22Rv1 (cell line): ENCODE measurements at regions not wholly inside any gene's neighbourhood (a gene's known extent, or its start where the extent isn't known, plus 50 kb on each side); places are given as distances from the start of the nearest gene placed in this dataset.
"Not testable (repeated sequence)": the region's sequence is repeated elsewhere in the genome, so short reads cannot be mapped to it uniquely, and the experiment has no call there.

Experiments
- H3K27ac ChIP-seq: fragments of 450-650 bp; 2 replicates; pipeline ENCODE4 v1.5.1; 2017
- ZFX ChIP-seq: fragments of 450-650 bp; IDR thresholded peaks from 2 replicates; pipeline ENCODE4 v1.6.1; 2017; ENCODE audit warnings: antibody characterized with exemption, borderline replicate concordance
- TF ChIP-seq, protein P1 (sequence below): fragments of 450-650 bp; IDR thresholded peaks from 2 replicates; pipeline ENCODE4 v1.5.1; 2017; ENCODE audit warnings: mild to moderate bottlenecking

DNA sequence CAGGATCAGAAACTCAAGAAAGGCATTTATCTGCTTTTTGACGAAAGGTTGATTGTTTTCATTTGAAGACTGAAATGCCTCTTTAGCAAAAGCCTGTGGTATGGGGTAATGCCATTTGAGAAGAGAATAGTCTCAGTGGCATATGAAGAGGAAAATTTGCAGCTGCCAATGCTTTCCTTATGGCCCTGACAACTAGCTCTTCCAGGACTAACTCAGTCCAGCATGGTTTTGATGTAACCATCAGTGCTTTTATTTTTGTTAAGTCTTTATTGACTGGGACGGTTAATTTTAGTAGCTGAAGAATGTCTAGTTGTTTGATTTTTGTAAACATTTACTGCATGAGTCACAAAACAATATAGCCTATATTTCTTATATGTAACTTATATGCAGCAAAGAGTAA is 158.4 kb downstream of the LNPK start:
- no peak overlapping the region for H3K27ac ChIP-seq
- no peak for TF ChIP-seq ZFX
- TF ChIP-seq, protein P1, sequence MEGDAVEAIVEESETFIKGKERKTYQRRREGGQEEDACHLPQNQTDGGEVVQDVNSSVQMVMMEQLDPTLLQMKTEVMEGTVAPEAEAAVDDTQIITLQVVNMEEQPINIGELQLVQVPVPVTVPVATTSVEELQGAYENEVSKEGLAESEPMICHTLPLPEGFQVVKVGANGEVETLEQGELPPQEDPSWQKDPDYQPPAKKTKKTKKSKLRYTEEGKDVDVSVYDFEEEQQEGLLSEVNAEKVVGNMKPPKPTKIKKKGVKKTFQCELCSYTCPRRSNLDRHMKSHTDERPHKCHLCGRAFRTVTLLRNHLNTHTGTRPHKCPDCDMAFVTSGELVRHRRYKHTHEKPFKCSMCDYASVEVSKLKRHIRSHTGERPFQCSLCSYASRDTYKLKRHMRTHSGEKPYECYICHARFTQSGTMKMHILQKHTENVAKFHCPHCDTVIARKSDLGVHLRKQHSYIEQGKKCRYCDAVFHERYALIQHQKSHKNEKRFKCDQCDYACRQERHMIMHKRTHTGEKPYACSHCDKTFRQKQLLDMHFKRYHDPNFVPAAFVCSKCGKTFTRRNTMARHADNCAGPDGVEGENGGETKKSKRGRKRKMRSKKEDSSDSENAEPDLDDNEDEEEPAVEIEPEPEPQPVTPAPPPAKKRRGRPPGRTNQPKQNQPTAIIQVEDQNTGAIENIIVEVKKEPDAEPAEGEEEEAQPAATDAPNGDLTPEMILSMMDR, result no peak

DNA sequence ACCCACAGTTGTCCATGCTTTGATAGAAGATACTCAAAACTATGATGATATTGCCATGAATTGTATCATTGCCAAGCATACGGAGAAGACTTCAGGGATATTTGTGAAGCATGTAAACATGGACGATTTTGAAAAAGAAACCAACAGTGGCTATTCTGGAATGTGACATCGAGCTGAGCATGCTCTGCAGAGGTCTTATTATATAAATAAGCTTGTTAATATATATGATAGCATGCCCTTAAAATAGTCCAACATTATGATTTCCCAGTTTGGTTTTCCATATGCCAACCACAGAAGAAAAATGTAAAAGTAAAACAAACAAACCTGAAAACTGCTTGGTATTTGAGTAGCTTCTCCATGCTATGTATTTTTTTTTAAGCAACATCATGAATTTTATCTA is 159.1 kb downstream of the LNPK start:
- H3K27ac ChIP-seq, result no peak overlapping the region
- TF ChIP-seq ZFX, result no peak
- TF ChIP-seq, protein P1, result no peak

DNA sequence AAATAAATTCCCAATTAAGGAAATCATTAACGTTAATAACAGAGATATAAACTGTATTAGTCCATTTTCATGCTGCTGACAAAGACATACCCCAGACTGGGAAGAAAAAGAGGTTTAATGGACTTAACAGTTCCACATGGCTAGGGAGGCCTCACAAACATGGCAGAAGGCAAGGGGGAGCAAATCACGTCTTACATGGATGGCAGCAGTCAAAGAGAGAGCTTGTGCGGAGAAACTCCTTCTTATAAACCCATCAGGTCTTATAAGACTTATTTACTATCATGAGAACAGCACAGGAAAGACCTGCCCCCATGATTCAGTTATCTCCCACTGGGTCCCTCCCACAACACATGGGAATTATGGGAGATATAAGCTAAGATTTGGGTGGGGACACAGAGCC is 161.3 kb downstream of the LNPK start:
- not testable (repeated sequence) for H3K27ac ChIP-seq

DNA sequence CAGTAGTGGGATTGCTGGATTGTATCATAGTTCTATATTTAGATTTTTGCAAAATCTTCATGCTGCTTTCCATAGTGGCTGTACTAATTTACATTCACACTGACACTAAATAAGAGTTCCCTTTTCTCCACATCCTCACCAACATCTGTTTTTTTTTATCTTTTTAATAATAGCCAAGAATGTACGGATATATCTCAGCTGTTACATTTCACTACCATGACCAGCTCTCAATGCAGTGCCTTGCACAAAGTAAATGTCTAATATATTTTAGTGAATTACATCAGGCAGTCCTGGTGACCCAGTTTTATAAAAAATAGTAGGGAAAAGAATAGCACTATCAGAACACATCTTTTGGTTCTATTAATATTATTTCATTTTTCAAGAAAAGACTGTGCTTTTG is 161.8 kb downstream of the LNPK start:
- H3K27ac ChIP-seq, result no peak overlapping the region
- TF ChIP-seq, protein P1, result no peak
- TF ChIP-seq ZFX, result no peak

DNA sequence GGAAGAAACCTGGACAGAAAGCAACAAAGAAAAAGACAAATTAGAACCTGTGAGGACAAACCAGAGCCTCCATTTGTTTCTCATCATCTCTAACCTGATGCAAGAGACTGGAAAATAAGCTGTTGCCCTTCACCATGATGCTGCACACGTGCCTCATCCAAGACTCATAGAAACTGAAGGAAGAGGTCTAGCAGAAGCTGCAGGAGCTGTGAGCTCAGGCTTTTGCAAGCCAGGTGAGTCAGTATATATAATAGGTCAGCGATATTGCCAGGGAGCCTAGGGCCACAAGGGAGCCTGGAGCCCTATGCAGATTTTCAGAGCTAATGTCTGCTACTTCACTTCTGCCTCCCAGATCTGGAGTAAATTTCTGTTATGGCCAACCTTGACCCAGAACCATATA is 163.1 kb downstream of the LNPK start:
- H3K27ac ChIP-seq, result no peak overlapping the region
- TF ChIP-seq, protein P1, result no peak
- no peak for TF ChIP-seq ZFX

DNA sequence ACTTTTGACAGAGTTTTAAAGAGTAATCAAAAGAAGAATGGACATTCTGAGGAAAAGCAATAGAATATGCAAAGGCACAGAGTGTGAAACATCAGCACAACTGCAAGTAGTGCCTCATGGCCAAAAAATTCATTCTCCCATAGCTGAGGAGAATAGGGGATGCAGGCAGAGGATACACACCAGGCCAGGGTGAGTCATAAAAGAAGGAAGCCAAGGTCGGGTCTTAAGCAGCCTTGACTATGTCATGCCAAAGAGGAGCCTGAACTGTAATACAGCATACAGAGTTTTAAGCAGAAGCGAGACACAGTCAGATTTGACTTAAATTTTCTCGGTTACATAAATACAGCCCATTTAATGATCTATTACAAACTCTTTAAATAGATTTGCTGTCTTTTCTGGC is 165.0 kb downstream of the LNPK start:
- TF ChIP-seq, protein P1, result no peak
- H3K27ac ChIP-seq, result no peak overlapping the region

DNA sequence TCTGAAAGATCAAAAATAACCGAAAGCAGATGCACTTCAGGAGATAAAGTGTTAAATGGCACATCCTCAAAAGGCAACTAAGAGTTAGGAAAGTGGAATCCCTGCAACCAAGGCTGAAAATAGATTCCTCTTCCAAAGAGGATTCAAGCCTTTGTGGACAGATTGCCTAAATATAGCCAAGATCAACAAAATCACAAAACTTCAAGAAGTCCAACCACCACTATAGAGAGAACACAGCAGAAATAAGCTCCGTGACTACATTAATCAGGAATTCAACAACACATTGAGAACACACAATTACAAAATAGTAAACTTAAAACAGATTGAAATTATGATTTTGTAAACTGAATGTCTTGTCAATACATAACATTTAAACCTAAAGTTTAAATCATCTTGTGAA is 165.7 kb downstream of the LNPK start:
- TF ChIP-seq, protein P1, result no peak
- TF ChIP-seq ZFX, result no peak
- no peak overlapping the region for H3K27ac ChIP-seq

DNA sequence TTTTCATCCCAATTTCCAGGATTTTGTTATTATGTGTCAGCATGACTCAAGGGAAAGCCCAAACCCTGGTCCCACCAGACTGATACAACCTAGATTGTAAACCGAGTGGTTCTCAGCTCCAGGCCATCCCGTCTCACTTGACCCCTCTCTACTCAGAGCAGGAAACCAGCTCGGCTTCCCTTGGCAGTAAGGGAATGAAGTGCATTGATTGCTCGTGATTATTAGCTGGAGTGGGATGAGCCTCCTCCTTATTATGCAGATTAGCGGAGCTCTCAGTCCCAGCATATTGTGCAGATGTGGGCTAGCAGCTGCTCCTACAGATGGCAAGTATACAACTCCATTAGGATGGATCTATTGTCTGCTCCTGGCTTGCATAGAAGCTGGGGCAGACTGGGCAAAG is 167.6 kb downstream of the LNPK start:
- TF ChIP-seq, protein P1, result no peak
- TF ChIP-seq ZFX, result no peak

More for the DNA sequence above, 167.6 kb downstream of the LNPK start:
- H3K27ac ChIP-seq, result no peak overlapping the region
